ENCODE measurements at regions not wholly inside any gene's neighbourhood (a gene's known extent, or its start where the extent isn't known, plus 50 kb on each side); places are given as distances from the start of the nearest gene placed in this dataset.
A peak's percentile ranks its signal among the peaks of the same experiment; 100 is the strongest.

- peak in 1 of 2 donors; percentile 17 for TF ChIP-seq CTCF (conservative IDR thresholded peaks at IDR 0.05 in 1 of 2, IDR thresholded peaks at IDR 0.05 in 1 of 2; ENCODE audit: low read depth in 1 of 2, low read length in 2 of 2)
- no peak for TF ChIP-seq EZH2 (IDR thresholded peaks at IDR 0.05; ENCODE audit: low read length, missing control alignments)
Measured at GRCh38 chr20:29079769-29080690, 2177.4 kb upstream of the DEFB115 start.
